Ammon's horn (tissue), 1 donor: ENCODE measurements at regions not wholly inside any gene's neighbourhood (a gene's known extent, or its start where the extent isn't known, plus 50 kb on each side); places are given as distances from the start of the nearest gene placed in this dataset.

Source experiments
- DNase-seq: peaks from one replicate; pipeline ENCODE4 v3.0.0-alpha.2; 2016; ENCODE audit warnings: low spot score

DNA sequence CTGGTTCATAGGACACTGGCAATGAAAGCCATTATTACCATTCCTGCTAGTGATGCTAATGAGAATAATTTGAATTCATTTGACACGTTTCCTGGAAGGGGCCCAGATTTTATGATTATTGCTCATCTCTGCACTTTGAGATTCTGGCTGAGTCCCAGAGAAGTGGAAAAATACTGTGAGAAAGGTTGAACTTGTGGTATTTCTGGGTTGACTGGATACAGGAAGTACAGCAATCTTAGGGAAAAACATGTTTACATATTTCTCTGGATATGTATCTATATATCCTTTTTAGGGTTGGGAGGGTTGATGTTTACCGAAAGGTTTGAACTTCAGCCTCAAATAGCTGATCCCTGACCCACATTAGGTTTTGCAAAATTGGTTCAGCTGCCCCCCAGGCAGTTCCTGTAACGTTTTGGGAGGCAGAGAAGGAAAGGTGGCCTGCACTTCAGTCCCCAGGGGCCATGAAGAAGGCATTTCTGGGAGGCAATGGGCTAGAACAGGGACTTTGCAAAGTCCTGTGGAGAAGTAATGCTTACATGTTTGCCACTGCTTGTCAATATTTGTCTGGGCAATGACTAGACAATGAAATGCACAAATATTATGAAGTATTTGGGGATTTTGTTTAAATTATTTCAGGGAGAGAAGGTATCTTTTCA, 253.7 kb upstream of the PITRM1 start:
- no peak for DNase-seq

DNA sequence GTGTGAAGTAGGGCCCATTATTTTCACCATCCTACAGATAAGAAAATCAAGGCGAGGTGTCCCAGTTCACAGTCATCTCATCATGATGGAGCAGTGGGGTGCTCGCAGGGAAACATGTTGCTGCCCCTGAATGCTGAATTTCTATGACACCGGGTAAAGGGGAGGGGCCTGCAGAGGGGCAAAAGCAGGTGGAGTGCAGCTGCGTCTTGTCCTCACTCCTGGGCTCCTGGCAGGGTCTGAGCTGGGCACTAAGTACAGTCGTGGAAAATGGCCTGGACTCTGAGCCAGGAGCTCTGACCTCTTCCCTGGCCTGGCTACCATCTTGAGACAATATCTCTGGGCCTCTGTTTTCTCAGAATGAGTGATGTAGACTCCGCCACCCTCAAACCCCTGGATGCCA, 253.1 kb upstream of the PITRM1 start:
- DNase-seq = no peak

DNA sequence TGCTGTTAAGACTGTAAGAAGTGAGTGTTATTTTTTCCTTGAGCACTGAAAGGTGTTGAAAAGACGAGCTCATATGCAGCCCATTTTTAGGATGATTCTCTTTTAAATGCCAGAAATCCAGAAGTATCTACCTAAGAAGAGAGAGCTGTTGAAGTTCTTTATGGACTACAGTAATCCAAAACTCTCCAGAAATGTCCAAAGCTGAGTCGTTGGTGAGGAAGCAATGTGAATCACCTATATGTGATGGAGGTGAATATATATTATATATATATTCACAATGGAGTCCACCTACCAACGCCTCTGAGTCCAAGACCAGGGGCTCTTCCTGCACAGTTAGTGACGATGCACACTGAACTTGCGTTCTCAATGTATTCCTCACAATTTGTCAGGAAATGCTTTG, 252.7 kb upstream of the PITRM1 start:
- DNase-seq = no peak

DNA sequence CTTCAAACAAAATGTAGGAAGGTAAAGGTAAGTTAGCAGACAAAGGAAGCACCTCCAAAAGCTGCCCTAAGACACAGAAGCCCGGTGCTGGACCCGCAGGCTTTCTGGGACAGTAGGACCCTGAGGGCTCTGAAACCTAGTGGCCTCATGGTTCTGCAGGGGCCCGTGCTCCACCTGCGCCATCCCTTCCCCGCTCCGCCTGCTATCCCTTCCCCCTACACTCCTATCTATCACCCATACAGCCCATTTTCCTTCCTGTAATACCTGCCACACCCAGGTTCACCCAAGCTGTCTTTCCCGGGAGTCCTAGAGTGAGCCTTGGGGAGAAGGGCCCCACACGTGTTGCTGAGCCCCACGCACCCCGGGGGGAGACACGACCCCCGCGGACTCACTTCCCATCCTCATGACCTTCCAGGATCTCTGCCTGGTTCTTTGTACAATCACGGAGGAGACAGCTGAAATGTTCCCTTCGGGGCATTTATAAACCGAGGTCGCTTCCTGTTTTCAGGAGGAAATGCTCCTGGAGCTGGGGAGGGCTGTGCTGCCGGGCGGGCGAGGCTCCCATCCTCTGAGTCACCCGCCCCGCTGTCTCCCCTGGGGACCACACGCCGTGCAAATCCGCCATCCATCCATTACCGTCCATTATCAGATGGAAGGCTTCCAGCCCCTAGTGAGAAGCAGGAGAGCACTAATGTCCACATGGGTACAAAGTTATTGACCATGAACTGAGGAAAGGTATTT, 251.7 kb upstream of the PITRM1 start:
- peak; percentile 23 for DNase-seq

DNA sequence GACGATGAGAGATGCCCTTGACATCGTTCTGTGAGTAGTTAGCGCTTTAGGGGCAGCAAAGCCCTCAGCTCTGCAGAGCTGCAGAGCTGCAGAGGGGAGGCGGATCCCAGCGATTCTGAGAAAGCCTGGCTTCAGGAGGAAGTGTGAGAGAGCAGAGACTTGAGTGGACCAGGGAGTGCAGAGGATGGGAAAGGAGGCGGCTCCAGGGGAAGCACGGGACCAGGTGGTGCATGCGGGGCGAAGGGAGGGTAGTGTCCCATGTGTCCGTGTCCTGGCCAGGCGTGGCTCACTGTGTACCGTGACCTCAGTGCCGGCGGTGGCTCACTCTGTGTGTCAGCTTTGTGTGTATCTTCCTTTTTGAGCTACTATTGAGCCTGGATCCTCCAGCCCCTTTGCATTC, 250.8 kb upstream of the PITRM1 start:
- DNase-seq = no peak

DNA sequence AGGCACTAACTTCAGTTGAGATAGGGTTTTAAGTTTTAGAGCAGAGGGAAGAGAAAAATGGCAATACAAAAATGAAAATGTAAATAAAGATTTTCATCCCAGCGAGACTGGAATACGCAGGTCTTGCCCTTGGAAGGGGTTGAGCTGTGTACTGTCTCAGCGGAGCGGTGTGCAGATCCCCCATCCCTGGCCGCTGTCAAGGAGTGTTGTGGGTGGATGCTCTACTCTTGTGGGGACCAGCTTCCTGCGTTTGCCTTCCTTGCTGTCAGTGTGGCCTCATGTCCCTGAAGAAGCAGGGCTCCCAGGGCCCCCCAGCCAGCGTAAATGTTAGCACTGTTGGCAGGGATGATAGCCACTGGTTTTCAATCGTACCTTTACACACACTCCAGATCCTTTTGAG, 249.7 kb upstream of the PITRM1 start:
- no peak for DNase-seq

DNA sequence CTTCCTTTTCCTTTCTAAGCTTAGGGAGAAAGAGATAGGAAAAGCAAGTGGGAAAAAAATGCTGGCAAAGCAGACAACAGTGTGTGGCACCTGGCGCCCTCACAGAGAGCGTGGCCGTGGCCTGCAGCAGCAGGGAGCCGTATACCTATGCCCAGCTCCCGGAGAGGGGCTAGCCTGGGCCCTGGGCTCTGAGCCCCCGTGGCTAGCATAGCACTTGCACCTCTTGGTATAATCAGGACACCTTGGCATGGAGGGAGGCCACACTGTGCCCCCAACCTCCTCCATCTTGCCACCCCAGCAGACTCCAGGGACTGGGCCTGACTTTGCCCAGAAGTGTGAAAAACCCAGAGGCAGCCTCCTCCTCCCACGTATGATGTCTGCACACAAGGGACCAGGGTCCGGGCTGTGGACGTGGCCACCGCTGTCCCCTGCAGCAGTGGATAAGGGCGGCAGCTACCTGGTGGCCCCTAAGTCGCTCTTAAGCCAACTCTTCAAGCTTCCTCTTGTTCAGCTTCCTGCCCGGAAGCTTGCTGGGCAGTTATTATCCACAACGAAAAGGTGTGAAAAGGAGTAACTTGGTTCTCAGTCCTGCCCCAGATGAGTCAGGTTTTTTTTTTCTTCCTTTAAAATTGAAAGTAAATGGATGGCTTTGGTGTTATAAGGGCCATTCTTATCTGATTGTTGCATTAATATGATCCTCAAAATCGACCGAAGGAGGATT, 249.1 kb upstream of the PITRM1 start:
- no peak for DNase-seq

DNA sequence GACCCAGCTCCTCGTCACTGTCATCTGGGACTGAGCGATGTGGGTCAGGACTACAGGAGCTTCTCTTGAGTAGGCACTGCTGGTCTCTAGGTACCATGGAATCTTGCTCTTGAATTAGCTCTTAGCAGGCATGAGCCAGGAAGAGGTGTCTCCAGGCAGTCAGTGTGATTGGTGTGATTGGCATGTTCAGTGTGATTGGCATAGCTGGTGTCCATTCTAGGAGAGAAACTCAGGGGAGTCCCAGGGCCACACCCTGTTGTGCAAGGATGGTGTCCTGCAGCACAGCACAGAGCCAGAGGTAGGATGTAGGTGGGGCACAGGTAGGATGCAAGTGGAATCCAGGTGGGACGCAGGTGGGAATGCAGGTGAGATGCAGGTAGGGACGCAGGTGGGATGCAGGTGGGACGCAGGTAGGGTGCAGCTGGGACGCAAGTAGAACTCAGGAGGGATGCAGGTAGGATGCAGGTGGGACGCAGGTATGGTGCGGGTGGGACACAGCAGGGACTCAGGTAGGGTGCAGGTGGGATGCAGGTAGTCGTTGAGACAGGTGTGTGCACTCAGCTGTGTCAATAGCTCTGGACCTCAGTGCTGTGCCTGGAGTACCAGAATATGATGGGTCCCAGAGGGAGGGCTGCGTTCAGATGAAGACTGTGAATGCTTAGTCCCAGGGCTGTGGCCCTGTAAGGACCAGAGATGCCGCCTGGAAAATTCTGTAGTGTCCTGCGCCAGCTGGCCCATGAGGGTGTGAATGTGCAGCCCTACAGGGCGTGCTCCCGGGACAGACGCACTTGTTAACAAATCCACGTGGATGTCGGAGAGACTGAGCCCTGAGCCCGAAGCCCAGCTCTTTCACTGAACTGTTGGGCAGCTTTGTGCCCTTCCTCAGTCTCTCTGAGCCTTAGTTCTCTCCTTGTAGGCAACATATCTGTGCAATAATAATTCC, 248.2 kb upstream of the PITRM1 start:
- DNase-seq = no peak

DNA sequence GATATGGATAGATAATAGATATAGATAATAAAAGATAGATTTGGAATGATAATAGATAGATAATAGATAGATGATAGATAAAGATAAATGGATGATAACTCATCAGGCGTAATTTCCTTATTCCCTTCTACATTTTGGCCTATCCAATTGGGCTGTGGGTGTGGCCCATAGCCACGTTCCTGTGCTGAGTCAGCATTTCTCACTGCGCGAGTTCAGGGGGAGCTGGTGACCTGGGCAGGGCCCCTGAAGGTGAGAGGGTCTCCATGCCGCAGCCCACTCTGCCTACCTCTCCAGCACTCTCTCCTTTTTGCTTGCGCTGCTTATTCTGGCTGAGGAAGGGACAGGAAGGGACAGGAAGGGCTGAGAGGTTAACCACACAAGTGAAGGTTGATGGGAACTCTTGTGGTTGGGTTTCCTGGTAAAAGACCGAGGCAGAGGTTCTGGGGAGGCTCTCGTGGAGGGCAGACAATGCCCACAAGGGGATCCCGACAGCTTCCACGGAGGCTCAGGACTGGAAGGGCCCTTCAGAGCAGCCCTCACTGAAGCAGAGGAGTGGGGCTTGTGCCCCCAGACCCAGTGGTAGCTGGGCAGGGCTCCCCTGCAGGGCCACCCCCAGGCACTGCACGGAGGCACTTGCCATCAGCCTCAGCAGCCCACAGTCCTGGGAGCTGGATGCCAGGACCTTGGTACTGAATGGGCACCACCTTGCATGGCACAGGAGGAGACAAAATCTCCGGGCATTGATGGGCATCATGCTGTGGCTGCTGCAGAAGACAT, 247.3 kb upstream of the PITRM1 start:
- DNase-seq = no peak

DNA sequence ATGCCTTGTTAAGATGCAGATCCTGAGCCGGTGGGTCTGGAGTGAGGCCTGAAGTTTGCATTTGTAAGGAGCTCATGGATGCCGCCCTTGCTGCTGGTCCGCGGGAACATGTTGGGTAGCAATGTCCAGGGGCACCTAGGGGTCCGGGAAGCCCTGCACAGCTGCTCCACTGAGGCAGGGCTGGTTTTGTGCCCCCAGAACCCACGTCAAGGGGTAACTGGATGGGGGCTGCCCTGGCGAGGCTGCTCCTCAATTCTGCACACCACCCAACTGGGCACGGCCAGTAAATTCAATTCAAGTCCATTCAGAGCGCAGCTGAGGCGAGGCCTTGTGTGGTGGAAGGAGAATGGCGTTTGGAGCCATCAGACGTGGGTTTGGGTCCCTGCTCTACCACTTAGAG, 246.3 kb upstream of the PITRM1 start:
- DNase-seq = no peak

DNA sequence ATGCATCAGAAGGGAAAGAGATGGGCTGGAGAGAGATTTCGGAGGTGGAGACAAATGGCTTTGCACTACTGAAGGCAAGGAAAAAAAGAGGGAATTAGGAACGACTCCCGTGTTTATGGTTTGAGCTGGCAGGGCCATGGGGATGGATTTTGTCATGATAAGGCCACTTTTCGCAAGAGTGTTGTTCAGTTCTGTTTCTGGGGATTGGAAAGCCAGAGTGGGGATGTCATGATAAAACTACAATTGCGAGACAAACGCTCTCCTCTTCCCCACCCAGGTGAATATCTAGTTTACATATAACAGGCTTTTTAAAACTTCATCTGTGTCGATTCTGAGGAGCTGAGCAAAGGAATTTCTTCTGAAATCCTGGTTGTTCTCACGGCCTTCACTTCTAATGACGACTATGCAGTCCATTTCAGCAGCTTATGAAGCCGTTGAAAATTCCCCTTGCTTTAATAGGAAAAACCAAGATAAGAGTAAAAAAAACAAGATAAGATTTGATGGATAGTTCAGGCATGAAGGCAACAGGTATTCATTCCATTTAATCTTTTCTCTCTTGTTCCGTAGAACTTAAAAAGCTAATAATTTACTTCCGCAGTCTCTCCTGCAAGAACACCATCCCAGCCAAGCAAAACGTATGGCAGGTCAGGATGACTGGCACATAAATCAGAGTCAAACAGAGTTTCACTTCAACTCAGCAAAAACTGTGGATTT, 245.6 kb upstream of the PITRM1 start:
- DNase-seq = no peak

DNA sequence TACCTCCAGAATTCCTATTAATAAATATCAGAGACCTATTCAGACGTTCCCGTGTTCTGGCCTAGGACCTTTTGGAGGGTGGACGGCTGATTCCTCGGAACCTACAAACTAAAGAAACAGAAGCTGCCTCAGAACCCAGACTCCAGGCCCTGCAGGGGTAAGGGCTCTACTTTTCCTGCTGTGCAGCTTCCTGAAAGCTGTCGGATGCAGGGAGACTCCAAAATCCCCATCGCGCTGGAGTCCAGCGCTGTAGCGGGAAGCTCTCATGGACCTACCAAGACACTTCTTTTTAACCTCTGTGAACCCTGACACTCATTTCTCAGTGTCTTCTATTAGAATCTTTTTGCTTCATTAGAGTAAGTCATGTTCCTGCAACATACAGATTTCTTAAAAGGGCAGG, 244.5 kb upstream of the PITRM1 start:
- no peak for DNase-seq

DNA sequence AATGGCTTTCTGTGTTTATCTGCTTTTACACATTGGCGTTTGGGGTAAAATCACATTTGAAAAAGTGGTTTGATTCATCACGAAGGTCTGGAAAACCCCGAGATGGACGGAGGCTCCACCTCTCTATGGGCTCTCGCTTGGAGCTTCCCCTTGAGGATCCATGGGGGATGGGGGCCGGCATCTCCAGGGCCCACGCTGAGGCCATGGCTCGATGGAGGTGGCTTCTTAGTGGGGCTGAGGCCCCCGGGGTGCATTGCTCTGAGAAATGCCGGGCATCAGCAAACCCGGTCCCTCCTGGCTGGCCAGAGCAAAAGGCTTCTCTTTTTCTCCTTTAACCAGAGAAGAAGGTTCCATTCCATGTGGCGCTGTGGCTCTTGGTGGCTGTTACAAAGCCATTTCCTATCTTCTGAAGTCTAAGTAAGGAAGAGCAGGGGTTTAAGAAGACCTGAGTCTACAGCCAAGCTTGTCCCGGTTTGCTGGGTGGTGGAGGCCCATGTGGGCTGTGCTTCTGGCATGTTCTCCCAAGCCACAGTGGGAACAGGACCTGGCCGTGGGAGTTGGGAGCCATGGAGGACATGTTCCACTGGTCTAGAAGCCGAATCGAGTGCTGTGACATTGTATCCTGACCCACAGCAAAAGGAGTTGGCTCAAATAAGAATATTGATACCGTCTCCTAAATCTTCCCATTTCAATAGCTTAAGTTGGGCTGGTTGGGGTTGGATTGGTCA, 243.5 kb upstream of the PITRM1 start:
- no peak for DNase-seq

DNA sequence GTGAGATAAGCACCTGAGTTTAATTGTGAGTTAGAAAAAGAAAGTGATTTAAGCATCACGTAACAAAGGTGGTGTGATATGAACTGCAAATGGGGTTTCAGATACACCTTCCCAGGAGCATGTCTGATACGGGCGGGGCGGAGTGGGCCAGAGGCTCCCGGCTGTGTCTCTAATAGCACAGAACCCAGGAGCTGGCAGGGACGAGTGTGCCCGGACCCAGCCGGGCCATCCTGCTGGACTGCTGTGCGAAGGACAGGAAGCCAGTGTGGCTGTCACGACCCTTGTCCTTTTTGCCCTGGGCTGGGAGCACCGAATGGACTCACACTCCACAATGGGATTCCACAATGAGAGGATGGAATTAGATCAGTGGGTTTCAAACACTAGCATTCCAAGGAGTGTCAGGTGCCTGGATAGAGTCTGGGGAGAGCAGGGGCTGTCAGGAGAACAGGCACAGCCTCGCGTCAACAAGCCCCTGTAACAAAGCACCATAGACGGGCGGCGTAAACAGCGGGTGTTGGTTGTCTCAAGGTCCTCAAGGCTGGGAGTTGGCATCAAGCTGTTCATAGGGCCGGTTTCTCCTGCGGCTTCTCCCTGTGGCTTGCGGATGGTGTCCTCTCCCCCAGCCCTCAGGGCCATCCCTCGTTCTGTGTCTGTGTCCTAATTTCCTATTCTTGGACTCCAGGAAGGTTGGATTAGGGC, 242.6 kb upstream of the PITRM1 start:
- DNase-seq = no peak

DNA sequence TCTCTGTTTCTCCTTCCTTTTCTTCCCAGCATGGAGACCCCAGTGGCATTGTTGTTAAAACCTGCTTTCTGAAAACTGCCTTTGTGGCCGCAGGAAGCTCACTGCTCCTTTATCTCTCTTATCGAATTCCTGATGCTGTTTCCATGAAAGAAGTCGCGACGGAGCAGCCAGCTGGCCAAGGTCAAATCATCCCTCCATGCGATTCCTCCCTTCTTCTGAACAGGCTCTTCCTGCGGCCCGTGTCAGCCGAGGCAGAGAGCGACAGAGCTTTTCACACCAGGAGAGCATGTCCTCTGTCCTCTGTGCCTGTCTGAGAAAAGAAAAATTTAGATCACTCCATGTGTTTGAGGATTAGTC, 242.1 kb upstream of the PITRM1 start:
- no peak for DNase-seq

DNA sequence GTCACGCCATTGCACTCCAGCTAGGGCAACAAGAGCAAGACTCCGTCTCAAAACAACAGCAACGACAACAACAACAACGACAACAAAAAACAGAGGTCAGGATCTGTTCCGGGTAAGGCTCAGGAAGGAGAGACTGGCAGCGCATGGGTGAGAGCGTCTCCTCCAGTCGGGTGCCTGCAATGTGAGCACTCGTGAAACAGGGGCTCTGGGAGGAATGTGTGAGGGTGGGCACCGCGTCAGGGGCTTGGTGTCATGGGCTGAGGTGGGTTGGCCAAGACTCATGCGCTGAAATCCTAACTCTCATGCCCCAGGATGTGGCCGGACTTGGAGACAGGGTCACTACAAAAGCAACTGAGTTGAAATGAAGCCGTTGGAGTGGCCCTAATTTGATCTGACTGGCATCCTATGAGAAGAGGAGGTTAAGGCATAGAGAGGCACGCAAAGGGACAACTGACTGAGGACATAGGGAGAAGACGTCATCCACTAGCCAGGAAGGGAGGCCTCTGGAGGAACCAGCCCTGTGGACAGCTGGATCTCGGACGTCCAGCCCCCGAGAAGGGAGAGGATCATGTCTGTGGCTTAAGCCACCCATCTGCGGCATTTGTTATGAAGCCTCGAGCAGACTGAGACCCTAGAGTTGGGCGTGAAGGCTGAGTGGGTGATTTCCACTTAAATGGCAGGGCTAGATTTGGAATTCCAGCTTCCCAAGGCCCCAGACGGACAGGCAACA, 241.5 kb upstream of the PITRM1 start:
- no peak for DNase-seq

DNA sequence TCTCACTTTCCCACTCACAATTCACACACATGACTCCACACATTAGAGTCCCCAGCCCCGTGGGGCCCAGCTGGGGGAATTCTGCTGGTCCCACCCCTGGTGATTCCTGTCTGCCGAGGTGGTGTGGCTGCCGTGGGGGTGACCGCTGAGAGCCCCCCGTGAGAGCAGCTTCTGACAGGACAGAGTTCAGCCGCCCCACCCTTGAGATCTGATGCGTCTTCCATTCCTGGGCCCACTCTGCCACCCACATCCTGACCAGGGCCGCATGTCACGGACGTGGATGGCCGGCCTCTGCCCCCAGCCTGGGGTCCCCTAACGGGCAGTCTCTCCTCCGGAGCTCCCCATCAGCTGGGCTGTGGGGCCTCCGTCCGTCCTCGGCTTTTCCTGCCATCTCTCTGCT, 240.1 kb upstream of the PITRM1 start:
- no peak for DNase-seq

DNA sequence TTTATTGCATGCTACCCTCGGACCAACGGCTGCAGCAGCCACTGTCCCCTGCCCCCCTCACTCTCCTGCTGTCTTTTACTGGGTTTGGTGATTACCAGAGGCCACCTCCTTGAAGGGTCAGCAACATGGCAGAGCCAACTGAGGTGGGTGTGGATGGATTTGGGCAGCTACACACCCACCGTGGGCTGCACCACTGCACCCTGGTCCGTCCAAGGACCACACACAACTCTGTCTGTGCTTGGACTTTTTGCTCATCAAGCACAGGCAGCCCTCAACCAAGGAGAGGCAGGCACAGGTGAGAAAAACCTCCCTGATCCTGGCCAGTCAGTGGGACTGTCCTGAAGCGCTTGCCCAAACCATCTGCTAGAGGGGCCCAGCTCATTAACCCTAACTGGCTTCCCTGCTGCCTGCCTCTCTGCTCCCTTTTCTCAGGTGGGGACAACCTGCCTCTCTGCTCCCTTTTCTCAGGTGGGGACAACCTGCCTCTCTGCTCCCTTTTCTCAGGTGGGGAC, 239.5 kb upstream of the PITRM1 start:
- no peak for DNase-seq

DNA sequence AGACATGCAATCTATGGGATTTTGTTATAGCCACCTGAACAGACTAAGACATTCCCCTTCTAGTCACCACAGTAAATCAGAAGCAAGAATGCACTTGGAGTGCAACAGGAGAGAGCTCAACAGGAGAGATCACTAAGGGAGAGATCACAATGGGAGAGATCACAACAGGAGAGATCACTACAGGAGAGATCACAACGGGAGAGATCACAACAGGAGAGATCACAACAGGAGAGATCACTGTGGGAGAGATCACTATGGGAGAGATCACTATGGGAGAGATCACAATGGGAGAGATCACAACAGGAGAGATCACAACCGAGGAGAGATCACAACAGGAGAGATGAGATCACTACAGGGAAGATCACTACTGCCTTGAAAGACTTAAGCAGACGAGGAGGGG, 238.5 kb upstream of the PITRM1 start:
- no peak for DNase-seq
